COR-L47 (cell line): ENCODE measurements at regions not wholly inside any gene's neighbourhood (a gene's known extent, or its start where the extent isn't known, plus 50 kb on each side); places are given as distances from the start of the nearest gene placed in this dataset.

Experiments
- DNase-seq: peaks from one replicate; lab custom pipeline; 2025; lab: John Stamatoyannopoulos, UW

GRCh38 chr7:131897790-131898165 is 341.4 kb upstream of the PODXL start:
- DNase-seq, result no peak

DNA sequence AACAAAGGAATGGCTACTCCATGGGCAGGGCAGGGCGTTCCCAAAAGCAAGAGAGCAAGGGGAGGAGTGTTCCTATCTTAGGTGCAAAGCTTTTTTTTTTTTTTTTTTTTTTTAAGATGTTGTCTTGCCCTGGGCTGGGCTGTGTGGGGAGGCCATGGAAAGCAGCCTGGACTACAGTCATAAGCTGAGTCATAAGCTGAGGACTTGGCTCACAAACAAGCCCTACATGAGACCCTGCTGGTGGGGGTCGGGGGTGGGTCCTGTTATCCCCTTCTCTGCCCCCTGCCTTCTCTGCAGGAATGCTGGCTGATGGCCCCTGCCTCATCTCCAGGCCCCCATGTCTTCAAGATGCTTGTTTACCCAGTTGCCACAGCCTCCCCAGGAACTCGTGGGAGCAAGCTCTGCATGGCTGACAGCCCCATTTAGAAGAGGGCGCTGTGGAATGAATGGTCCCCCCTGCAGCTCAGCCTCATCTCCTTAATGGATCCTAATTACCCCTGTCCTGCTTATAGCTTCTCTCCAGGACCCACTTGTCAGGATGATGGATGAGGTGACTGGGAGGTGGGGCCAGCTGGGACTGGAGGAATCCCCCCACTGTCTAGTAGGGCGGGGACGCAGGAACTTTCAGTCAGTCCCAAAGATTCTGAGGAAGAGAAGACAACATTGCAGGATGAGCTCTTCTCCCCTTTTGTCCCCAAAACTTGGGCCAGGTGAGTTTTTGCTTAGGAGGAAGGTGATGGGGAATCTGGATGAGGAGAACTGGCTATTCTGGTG is 340.8 kb upstream of the PODXL start:
- peak; percentile 61 for DNase-seq

GRCh38 chr7:131896165-131896863 is 339.9 kb upstream of the PODXL start:
- peak; percentile 58 for DNase-seq

GRCh38 chr7:131895541-131896164 is 339.2 kb upstream of the PODXL start:
- no peak for DNase-seq

DNA sequence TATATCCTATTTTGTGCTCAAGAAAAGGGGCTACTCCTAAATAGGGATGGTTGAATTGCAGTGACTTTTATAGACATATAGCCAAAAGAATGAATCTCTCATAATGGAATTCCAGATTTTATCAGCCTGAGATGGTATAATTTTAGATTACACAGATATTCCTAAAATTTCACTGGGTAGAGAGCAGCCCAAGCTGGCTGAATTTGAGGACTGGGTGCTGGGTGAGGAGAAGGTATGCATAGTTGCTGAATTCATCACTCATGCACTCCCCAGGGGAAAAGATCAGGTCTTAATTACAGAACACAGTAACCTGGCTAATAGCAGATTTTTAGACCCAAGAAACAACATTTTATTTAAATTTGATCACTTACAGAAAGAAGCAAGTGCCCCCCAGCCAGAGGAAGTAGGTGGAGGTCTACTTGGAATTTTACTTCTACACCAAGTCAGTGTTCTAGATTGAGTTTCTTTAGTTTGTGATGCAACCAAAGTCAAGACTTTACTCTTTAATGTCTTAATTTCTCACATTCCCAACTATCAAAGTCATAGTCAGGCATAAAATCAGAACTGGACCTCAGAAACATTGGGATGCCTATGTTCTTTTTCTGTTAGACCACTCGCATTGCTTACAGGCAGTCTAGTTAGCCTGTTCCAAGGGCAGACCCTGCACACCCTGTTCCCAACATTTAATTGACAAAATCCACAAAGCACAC is 337.4 kb upstream of the PODXL start:
- DNase-seq, result no peak

- DNase-seq, result no peak
Observed at GRCh38 chr7:131890176-131890575, 333.7 kb upstream of the PODXL start.

DNA sequence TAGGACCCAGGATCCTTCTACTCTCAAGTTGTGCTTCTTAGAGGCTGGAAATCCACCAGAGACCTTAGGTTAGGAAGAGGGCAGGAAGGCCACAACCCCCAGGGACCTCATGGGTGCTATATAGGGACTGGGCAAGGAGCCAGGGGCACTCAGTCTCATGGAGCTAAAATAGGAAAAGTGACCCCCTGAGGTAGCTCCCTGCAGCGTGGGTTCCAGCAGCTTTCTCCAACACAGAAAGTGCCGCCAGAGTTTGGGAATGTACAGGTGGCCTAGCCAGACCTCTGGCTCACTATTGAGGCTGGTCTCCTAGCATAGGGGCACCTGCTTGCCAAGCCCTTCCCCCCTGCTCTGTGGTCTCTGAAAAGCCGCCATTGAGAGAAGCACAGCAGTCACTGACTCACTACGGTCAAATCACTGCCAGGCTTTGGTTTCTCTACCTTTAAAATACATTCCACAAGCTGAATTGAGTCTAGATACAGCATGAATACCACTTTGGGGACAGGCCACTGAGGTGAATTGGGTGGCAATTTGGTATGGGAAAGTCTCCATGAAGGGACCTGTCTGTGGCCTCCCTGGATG is 333.2 kb upstream of the PODXL start:
- no peak for DNase-seq

GRCh38 chr7:131883769-131884168 is 327.3 kb upstream of the PODXL start:
- DNase-seq, result no peak

GRCh38 chr7:131883196-131883595 is 326.8 kb upstream of the PODXL start:
- no peak for DNase-seq

DNA sequence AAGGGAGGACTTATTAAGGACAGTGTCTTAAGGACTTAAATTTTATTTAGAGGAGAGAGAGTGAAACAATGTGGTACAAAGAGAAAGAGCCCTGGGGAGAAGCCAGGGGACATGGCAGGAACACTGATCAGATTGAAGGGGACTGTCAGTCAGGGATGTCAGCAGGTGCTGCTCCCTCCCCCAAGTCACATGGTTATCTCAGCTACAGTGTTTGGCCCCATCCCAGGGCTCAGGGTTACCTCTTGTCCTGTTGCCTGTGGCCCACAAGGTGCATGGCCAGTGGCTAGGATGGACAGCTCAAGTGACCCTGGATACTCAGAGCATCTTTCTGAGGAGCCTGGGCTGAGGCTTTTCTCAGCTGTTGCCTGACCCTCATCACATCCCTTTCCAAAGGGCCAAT is 325.9 kb upstream of the PODXL start:
- no peak for DNase-seq

- no peak for DNase-seq
Observed at GRCh38 chr7:131880078-131880477, 323.6 kb upstream of the PODXL start.

DNA sequence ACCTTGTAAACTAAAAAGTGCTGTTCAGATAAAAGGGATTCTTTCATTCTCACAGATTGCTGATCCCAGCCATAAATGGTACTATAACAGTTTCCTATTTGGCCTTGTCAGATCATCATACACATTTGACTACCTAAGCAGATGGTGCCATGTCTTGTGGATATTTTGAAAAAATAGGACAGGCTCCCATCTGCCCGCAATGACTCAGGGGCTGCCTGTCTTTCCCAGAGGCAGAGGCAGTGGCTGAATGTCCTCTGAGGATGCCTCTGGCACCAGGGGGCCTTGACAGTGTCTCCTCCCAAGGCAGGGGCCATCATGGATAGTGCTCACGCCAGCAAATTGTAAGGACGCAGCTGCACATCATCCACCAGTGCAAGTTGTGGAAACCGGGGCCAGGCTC is 323.0 kb upstream of the PODXL start:
- DNase-seq, result no peak

- DNase-seq, result no peak
Observed at GRCh38 chr7:131878777-131879176, 322.3 kb upstream of the PODXL start.

DNA sequence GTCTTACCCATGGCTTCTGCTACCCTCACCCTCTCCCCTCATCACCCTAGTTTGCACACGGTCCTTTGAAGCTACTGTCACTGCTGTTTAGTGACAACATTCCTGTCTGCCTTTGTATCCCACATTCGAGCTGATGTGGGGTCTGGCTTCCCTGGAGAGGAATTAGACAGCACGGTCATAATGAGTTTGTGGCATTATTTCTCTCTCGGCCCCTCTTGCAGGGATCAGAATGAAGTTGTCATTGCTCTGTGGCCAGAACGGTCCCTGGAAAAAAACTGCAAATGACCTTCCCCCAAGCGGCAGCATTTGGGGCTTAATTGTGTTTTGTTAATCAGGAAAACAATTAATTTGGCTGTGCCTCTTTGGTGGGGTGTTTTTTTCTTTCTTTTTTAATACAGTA is 317.2 kb upstream of the PODXL start:
- DNase-seq, result no peak

GRCh38 chr7:131869986-131870385 is 313.6 kb upstream of the PODXL start:
- DNase-seq, result no peak

GRCh38 chr7:131869169-131869844 is 312.9 kb upstream of the PODXL start:
- no peak for DNase-seq

GRCh38 chr7:131867461-131867860 is 311.0 kb upstream of the PODXL start:
- no peak for DNase-seq

DNA sequence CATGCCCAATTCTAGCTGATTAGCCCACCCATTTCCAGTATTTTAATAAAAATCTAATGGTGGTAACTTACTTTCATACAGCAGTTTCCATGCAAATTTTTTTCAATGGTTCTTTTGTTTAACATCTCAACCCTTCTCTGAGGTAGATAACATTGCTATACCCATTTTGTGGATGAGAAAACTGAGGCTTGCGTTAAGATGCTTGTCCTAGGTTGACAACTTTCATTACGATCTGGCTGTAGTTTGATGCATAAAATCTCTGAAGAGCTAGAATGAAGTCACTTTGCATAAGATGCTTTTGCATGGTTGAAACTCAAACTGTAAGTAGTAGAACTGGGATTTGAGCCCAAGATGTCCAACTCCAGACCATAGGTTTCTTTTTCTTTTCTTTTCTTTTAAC is 309.5 kb upstream of the PODXL start:
- no peak for DNase-seq

GRCh38 chr7:131861620-131862346 is 305.4 kb upstream of the PODXL start:
- DNase-seq, result no peak

GRCh38 chr7:131859147-131859821 is 302.9 kb upstream of the PODXL start:
- peak; percentile 42 for DNase-seq
